Posterior vena cava (tissue), 2 donors: ENCODE measurements at regions not wholly inside any gene's neighbourhood (a gene's known extent, or its start where the extent isn't known, plus 50 kb on each side); places are given as distances from the start of the nearest gene placed in this dataset.

ENCODE experiments used
- DNase-seq: peaks from one replicate; pipeline ENCODE4 v3.0.0-alpha.2; 2020; ENCODE audit warnings: low spot score
- intact Hi-C, 2 donors: fragments of 100-400 bp; cut with DNase I; formaldehyde crosslinking; loops; one replicate each; pipeline versions ENCODE4 v1.14.1 to v1.14.2; 2022 to 2023
- donor health status: DM: yes; HTN: yes; CAD: no.
- donor health status: DM: yes; HTN: yes; CAD: no.

DNA sequence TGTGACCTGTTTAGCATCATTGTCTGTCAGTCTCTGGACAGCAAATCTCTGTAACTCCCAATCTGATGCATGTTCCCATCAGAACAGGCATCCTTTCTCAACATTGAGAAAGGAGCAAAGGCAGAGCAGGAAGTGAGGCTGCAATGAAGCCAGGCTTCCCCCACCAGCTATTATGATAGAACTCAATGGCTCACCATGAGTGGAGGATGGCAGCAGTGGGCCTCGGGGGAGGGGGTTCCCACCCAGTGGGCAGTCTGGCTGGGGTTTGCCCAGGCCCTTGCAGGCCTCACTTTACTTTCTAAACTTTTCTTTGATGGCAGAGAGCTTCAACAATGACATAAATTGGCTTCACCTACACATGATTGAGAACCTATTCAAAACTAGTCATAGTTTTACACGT is 240.6 kb upstream of the CXCR4 start:
- intact Hi-C loops = no loop called here
- no peak for DNase-seq

GRCh38 chr2:136357007-136357380 is 239.0 kb upstream of the CXCR4 start:
- intact Hi-C loops = no loop called here
- DNase-seq = no peak

GRCh38 chr2:136356125-136357006 is 238.4 kb upstream of the CXCR4 start:
- no peak for DNase-seq

DNA sequence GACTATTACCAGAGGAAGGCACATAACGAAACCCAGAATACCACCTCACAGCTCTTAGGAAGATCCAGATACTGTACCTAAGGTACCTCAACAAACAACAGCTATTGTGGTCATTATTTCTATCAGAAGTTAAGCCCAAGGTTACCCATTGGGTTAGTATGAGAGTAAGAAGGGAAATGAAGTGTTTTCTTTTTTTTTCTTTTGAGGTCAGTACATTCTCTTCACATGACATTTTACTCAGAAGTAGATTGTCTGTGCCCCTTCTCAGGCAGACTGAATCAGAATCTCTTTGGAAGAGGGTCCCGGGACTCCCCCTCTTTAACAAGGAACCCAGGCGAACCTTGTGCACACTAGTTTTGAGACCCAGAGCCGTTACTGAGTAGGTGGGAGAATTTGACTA is 233.7 kb upstream of the CXCR4 start:
- no peak for DNase-seq
- intact Hi-C loops = no loop called here

More at GRCh38 chr2:136356125-136357006, 238.4 kb upstream of the CXCR4 start:
- intact Hi-C loops = no loop called here

DNA sequence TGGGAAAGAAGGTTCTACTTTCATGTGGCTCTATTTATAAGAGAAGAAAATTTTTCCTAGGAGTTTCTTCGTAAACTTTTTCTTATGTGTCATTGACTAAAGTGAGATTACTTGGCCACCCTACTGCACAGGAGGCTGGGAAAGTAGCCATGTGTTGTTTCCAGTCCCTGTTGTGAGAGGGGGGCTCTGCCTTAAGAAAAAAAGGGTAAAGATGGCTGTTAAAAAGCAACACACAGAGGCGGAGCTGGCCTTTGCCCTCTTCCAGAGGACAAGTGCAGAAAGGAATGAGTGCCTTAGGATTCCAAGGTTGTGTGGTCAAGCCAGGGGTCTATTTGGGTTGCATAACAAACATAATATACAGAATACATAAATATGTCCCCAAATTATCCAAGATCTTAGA is 230.0 kb upstream of the CXCR4 start:
- DNase-seq = no peak
- intact Hi-C loops = no loop called here

DNA sequence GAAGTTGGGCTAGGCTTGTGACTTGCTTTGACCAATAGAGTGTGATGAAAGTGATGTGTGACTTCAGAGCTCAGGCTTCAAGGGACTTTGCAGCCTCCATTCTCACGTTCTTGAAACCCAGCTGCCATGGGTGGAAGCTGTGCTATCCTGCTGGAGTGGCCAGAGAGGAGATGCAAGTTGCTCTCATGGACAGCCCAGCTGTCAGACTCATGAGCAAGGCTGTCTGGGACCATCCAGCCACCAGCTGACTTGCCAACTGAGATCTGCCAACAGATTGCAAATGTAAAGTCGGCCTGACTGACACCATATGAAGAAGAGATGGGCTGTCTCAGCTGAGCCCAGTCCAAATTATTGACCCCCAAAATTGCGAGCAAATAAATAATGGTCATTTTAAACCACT is 226.4 kb upstream of the CXCR4 start:
- DNase-seq = no peak
- intact Hi-C loops = no loop called here

GRCh38 chr2:136342138-136342537 is 224.2 kb upstream of the CXCR4 start:
- DNase-seq = no peak
- intact Hi-C loops = no loop called here

DNA sequence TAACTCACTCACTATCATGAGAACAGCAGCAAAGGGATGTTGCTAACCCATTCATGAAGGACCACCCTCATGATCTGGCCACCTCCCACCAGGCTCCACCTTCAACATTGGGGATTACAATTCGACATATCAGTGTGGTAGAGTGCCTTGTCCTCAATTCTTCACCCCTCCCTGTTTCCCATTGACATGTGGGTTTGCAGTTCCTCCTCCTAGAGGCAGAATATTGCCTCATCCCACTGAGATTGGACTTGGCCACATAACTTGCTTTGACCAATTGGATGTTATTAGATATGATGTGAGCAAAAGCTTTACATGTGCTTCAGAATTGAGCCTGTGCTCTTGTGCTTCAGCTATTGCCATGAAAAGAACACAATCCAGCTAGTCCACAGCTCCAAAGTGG is 217.0 kb upstream of the CXCR4 start:
- intact Hi-C loops = no loop called here
- no peak for DNase-seq

DNA sequence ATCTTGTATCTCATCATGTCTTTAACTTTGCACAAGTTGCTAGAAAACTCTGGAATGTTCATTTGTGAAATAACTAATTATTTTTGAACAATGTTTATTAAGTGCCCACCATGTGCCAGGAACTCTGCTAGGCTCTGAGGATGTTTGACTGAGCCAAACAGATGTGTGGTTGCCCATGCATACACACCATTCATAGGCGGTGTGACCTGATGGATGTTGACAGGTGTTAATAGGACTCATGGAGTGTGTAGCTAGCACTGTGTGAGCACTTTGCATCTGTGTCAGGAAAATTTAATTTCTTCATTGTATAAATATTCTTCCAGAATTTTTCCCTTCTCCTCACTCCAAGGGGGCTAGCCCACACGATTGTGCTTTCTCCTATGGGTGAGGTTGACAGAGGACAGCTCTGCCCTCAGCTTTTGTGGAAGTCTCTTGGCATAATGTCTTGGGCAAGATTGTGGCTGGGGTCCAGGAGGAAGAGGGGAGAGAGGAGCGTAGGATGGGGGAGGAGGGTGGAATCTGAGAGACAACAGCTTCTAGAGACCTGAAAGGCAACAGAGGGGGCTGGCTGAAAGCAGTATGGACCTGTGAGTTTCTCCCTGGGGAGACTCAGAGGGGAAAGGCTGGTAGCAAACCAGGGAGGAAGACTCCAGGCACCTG is 214.6 kb upstream of the CXCR4 start:
- DNase-seq = no peak
- intact Hi-C loops = no loop called here

- DNase-seq = no peak
- intact Hi-C loops = no loop called here
These were observed 213.3 kb upstream of the CXCR4 start for GRCh38 chr2:136331226-136331625.

DNA sequence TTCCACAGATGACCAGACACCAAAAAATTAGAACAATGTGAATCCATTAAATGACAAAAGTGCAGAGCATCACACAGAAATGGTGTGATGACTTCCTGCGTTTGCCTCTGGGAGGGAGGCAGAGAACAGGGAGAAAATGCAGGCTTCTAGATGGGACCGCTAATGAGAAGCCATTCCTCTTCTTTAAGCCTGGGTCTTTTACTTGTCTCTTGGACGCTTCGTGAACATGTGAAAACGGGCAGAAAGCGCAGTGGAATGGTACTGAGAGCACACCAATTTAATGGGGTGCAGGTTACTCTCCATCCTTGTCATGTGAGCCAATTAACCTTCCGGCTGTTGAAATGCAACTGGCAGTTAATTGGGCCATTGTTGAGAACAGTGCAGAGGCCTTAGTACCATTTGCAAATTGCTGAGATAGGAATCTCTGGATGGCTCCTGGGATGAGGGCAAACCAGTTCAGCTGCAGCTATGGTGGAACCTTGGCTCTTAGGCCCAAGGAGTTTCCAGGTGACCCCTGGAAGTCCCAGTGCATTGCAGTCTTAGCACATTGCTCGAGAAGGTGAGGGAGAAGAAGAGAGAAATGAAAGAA is 210.4 kb upstream of the CXCR4 start:
- intact Hi-C loops = no loop called here
- no peak for DNase-seq

DNA sequence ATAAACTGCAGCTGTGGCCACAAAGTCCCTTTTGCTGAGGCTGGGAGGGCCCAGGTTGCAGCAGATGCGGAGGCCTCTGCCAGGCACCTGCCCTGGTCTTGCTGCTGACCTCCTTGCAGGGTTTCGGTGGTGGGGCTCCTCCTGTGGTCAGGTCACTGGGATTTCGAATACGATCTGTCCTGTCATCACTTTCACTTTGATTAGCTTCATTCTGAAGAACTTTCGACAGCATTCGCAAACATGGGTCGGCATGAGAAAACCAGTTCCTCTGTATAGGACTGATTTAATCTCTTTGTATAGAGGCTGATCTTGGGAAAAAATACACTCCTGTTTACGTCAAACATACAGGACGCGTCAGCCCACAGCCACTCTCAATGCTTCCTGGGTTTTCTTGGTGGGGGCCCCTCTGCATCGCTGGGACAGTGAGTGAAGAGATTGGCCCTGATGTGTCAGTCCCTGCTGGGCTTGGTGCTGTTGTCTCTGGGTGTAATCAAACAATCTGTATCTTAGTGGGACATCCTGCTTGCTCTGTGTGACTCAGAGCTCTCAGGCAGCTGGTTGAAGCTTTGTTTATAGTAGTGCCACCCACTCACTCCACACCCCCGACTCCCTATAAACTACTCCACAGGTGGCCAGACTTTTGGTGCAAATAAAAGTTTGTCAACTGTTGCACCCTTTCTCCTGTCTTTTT is 209.4 kb upstream of the CXCR4 start:
- DNase-seq = no peak
- intact Hi-C loops = no loop called here

DNA sequence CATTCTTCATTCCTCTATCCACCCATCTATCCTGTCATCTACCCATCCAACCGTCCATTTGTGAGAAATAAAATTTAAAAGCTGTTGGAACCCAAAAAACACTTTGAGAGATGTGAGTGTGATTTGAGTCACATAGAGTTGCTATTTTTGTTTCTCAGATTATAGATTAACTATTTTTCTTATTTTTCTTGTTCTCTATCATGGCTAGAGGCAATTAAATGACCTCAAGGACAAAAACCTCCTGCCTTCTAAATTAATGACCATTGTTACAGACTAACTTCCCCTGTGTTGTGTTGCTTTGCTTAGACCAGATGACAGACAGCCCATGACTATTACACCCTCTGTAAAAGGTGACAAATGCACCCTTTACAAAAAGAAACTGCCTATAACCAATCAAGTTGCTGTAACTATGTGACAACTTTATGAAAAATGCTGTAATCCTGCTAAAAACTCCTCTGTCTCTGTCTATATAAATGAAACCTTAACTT is 207.9 kb upstream of the CXCR4 start:
- no peak for DNase-seq
- intact Hi-C loops = no loop called here

DNA sequence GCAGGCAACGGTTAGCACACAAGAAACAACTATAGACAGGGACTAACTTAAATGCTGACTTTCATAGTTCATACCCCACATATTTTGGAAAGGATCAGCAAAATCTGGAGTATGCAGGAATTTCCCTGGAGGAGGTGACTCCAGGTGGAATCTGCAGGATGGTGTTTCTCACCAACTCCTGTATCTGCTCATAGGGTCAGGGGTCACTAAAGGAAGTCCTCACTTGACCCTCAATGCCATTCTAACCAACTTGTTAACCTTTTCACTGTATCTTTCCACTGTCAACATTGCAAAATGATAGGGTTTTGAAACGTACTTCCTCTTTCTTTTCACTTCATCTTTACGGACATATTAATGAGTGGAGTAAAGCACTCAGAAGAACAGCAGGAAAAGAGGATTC is 207.0 kb upstream of the CXCR4 start:
- intact Hi-C loops = no loop called here

GRCh38 chr2:136323935-136324334 is 206.0 kb upstream of the CXCR4 start:
- intact Hi-C loops = no loop called here
- no peak for DNase-seq

More for the DNA sequence above, 207.0 kb upstream of the CXCR4 start:
- DNase-seq = no peak

- DNase-seq = no peak
- intact Hi-C loops = no loop called here
These were observed 205.2 kb upstream of the CXCR4 start for GRCh38 chr2:136323195-136323594.

- no peak for DNase-seq
- intact Hi-C loops = no loop called here
These were observed 204.5 kb upstream of the CXCR4 start for GRCh38 chr2:136322428-136322827.

GRCh38 chr2:136319651-136320050 is 201.7 kb upstream of the CXCR4 start:
- DNase-seq = no peak
- intact Hi-C loops = no loop called here

- intact Hi-C loops = no loop called here
- no peak for DNase-seq
These were observed 201.3 kb upstream of the CXCR4 start for GRCh38 chr2:136319237-136319636.

DNA sequence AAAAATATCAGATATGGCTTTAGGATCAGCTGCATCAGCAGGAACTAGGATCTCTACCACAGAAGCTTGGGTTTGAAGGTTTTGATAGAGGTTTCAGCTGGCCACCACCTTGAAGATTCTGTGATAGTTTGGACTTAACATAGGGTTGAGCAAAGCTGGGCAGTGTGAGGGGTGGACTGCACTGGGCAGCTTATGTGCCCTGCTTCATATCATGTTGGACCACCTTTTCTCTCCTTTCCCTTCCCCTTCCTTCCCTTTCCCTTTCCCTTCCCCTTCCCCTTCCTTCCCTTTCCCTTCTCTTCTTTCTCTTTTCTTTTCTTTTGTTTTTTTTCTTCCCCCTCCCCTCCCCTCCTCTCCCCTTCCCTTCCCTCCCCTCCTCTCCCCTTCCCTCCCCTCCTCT is 196.3 kb upstream of the CXCR4 start:
- no peak for DNase-seq
- intact Hi-C loops = no loop called here
